HepG2 (cell line): ENCODE measurements at regions not wholly inside any gene's neighbourhood (a gene's known extent, or its start where the extent isn't known, plus 50 kb on each side); places are given as distances from the start of the nearest gene placed in this dataset.

Experiments used
- ARNTL ChIP-seq: sonication (generic); formaldehyde crosslinking; IDR thresholded peaks from 2 replicates; pipeline ENCODE4 v1.4.0; 2020; ENCODE audit warnings: mild to moderate bottlenecking, missing genetic modification reagents
- ELF1 ChIP-seq: sonication (generic); formaldehyde crosslinking; IDR thresholded peaks from 2 replicates; pipeline ENCODE4 v1.4.0; 2020; ENCODE audit warnings: missing genetic modification reagents
- HMG20A ChIP-seq: IDR thresholded peaks from 2 replicates; pipeline ENCODE4 v1.6.1; 2016; ENCODE audit warnings: borderline replicate concordance
- ISL2 ChIP-seq: sonication (generic); formaldehyde crosslinking; IDR thresholded peaks from 2 replicates; pipeline ENCODE4 v1.5.0; 2020; ENCODE audit warnings: missing genetic modification reagents
- KDM3A ChIP-seq: IDR thresholded peaks from 2 replicates; pipeline ENCODE4 v1.6.1; 2018; ENCODE audit warnings: low read depth, missing compliant biosample characterization
- MED1 ChIP-seq: sonication (generic); formaldehyde crosslinking; IDR thresholded peaks from 2 replicates; pipeline ENCODE4 v1.4.0; 2020; ENCODE audit warnings: missing genetic modification reagents
- NFYB ChIP-seq: sonication (generic); formaldehyde crosslinking; IDR thresholded peaks from 2 replicates; pipeline ENCODE4 v1.4.0; 2020; ENCODE audit warnings: missing genetic modification reagents
- NR2F2 ChIP-seq: IDR thresholded peaks from 2 replicates; pipeline ENCODE4 v1.6.1; 2012; ENCODE audit warnings: low read depth, inconsistent platforms, borderline replicate concordance
- RBFOX2 ChIP-seq: fragments of 200-400 bp; formaldehyde crosslinking; IDR thresholded peaks from 2 replicates; pipeline ENCODE4 v1.6.1; 2017; ENCODE audit warnings: low read depth, mild to moderate bottlenecking, low read length
- SALL1 ChIP-seq: sonication (generic); formaldehyde crosslinking; IDR thresholded peaks from 2 replicates; pipeline ENCODE4 v1.8.0; 2022; ENCODE audit warnings: mild to moderate bottlenecking, missing genetic modification reagents
- ZBTB38 ChIP-seq: sonication (generic); formaldehyde crosslinking; IDR thresholded peaks from 2 replicates; pipeline ENCODE4 v1.5.1; 2020; ENCODE audit warnings: mild to moderate bottlenecking, missing genetic modification reagents
- ZBTB7A ChIP-seq: sonication (generic); formaldehyde crosslinking; IDR thresholded peaks from 2 replicates; pipeline ENCODE4 v1.8.0; 2022; ENCODE audit warnings: mild to moderate bottlenecking, missing genetic modification reagents
- ZFP1 ChIP-seq: IDR thresholded peaks from 2 replicates; pipeline ENCODE4 v1.6.1; 2016
- ZFP36L1 ChIP-seq: sonication (generic); formaldehyde crosslinking; IDR thresholded peaks from 2 replicates; pipeline ENCODE4 v1.8.0; 2022; ENCODE audit warnings: mild to moderate bottlenecking, missing genetic modification reagents, moderate library complexity
- ZMAT3 ChIP-seq: sonication (generic); formaldehyde crosslinking; conservative IDR thresholded peaks from 2 replicates; pipeline ENCODE4 v1.7.0; 2021; ENCODE audit warnings: missing genetic modification reagents
- ZNF496 ChIP-seq: sonication (generic); formaldehyde crosslinking; IDR thresholded peaks from 2 replicates; pipeline ENCODE4 v1.8.1; 2023; ENCODE audit warnings: mild to moderate bottlenecking, moderate library complexity, missing genetic modification reagents; ENCODE audit not compliant: insufficient replicate concordance
- ZNF788 ChIP-seq: sonication (generic); formaldehyde crosslinking; IDR thresholded peaks from 2 replicates; pipeline ENCODE4 v1.5.0; 2020; ENCODE audit warnings: mild to moderate bottlenecking, missing genetic modification reagents, borderline replicate concordance
- ZNF816 ChIP-seq: sonication (generic); formaldehyde crosslinking; IDR thresholded peaks from 2 replicates; pipeline ENCODE4 v1.8.0; 2022; ENCODE audit warnings: missing genetic modification reagents, mild to moderate bottlenecking, borderline replicate concordance
- ZNF879 ChIP-seq: sonication (generic); formaldehyde crosslinking; IDR thresholded peaks from 2 replicates; pipeline ENCODE4 v1.8.1; 2023; ENCODE audit warnings: missing genetic modification reagents
- TF ChIP-seq, protein P1 (sequence below): IDR thresholded peaks from 2 replicates; pipeline ENCODE4 v1.6.1; 2018; ENCODE audit warnings: missing genetic modification reagents, mild to moderate bottlenecking, missing compliant biosample characterization
- TF ChIP-seq, protein P2 (sequence below): IDR thresholded peaks from 2 replicates; pipeline ENCODE4 v1.4.0; 2020; ENCODE audit warnings: mild to moderate bottlenecking, missing genetic modification reagents
- TF ChIP-seq, protein P3 (sequence below): sonication (generic); formaldehyde crosslinking; IDR thresholded peaks from 2 replicates; pipeline ENCODE4 v1.8.0; 2022; ENCODE audit warnings: mild to moderate bottlenecking, missing genetic modification reagents, borderline replicate concordance
- TF ChIP-seq, protein P4 (sequence below): sonication (generic); formaldehyde crosslinking; IDR thresholded peaks from 2 replicates; pipeline ENCODE4 v1.8.0; 2022; ENCODE audit warnings: mild to moderate bottlenecking, missing genetic modification reagents; ENCODE audit not compliant: insufficient replicate concordance

DNA sequence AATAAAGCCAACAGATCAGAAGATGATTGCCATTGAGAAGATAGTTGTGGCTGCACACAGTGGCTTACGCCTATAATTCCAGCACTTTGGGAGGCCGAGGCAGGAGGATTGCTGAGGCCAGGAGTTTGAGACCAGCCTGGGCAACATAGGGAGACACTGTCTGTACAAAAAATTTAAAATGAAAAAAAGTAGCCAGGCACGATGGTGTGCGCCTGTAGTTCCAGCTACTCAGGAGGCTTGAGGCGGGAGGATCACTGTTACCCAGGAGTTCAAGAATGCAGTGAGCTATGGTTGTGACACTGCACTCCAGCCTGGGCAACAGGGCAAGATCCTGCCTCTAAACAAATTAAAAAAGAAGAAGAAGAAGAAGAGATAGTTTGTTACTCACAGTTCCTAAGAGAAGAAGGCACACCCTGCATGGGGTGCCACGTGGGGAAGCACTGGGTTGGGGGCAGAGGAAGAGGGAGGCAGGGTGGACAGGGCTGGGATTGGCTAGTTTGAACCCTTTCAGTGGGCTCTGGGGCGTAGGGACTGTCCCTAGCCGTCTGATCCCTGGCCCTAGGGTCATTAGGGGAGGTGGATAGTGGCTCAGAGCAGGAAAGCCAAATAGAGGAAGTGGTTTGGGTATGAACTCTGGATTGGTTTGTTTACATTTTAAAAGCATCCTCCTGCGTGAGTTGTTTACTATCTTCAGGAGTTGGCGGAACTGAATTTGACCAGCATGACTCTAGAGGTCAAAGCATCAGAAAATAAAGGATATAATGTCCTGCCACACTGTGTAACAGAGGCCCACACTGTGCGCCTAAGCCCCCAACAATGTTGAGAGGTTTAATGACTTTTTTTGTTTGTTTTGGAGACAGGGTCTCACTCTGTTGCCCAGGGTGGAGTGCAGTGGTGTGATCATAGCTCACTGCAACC, 60.5 kb upstream of the MEDAG start (continued):
- TF ChIP-seq, protein P1, sequence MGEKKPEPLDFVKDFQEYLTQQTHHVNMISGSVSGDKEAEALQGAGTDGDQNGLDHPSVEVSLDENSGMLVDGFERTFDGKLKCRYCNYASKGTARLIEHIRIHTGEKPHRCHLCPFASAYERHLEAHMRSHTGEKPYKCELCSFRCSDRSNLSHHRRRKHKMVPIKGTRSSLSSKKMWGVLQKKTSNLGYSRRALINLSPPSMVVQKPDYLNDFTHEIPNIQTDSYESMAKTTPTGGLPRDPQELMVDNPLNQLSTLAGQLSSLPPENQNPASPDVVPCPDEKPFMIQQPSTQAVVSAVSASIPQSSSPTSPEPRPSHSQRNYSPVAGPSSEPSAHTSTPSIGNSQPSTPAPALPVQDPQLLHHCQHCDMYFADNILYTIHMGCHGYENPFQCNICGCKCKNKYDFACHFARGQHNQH (CRISPR knock-in tag), result peak; percentile 47
- TF ChIP-seq ZNF788 (CRISPR knock-in tag), result peak; percentile 56; the same call in 1 of the 2 replicates
- TF ChIP-seq SALL1 (CRISPR knock-in tag), result peak; percentile 81
- TF ChIP-seq, protein P2, sequence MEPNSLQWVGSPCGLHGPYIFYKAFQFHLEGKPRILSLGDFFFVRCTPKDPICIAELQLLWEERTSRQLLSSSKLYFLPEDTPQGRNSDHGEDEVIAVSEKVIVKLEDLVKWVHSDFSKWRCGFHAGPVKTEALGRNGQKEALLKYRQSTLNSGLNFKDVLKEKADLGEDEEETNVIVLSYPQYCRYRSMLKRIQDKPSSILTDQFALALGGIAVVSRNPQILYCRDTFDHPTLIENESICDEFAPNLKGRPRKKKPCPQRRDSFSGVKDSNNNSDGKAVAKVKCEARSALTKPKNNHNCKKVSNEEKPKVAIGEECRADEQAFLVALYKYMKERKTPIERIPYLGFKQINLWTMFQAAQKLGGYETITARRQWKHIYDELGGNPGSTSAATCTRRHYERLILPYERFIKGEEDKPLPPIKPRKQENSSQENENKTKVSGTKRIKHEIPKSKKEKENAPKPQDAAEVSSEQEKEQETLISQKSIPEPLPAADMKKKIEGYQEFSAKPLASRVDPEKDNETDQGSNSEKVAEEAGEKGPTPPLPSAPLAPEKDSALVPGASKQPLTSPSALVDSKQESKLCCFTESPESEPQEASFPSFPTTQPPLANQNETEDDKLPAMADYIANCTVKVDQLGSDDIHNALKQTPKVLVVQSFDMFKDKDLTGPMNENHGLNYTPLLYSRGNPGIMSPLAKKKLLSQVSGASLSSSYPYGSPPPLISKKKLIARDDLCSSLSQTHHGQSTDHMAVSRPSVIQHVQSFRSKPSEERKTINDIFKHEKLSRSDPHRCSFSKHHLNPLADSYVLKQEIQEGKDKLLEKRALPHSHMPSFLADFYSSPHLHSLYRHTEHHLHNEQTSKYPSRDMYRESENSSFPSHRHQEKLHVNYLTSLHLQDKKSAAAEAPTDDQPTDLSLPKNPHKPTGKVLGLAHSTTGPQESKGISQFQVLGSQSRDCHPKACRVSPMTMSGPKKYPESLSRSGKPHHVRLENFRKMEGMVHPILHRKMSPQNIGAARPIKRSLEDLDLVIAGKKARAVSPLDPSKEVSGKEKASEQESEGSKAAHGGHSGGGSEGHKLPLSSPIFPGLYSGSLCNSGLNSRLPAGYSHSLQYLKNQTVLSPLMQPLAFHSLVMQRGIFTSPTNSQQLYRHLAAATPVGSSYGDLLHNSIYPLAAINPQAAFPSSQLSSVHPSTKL (CRISPR knock-in tag), result peak; percentile 86
- TF ChIP-seq, protein P3, sequence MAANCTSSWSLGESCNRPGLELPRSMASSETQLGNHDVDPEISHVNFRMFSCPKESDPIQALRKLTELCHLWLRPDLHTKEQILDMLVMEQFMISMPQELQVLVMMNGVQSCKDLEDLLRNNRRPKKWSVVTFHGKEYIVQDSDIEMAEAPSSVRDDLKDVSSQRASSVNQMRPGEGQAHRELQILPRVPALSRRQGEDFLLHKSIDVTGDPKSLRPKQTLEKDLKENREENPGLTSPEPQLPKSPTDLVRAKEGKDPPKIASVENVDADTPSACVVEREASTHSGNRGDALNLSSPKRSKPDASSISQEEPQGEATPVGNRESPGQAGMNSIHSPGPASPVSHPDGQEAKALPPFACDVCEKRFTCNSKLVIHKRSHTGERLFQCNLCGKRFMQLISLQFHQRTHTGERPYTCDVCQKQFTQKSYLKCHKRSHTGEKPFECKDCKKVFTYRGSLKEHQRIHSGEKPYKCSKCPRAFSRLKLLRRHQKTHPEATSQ, result no peak
- no peak for TF ChIP-seq ZNF879 (CRISPR knock-in tag)
- peak; percentile 87 for TF ChIP-seq HMG20A (CRISPR knock-in tag)
- TF ChIP-seq, protein P4, sequence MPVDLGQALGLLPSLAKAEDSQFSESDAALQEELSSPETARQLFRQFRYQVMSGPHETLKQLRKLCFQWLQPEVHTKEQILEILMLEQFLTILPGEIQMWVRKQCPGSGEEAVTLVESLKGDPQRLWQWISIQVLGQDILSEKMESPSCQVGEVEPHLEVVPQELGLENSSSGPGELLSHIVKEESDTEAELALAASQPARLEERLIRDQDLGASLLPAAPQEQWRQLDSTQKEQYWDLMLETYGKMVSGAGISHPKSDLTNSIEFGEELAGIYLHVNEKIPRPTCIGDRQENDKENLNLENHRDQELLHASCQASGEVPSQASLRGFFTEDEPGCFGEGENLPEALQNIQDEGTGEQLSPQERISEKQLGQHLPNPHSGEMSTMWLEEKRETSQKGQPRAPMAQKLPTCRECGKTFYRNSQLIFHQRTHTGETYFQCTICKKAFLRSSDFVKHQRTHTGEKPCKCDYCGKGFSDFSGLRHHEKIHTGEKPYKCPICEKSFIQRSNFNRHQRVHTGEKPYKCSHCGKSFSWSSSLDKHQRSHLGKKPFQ (CRISPR knock-in tag), result peak; percentile 53
- TF ChIP-seq NR2F2, result peak; percentile 95
- 0 out of 2 replicates have a peak, but pooled peaks have one; percentile 25 for TF ChIP-seq ZBTB38 (CRISPR knock-in tag)
- 0 out of 2 replicates have a peak, but pooled peaks have one; percentile 4 for TF ChIP-seq ZFP1 (CRISPR knock-in tag)
- TF ChIP-seq ARNTL, result peak; percentile 98
- TF ChIP-seq ZBTB7A (CRISPR knock-in tag), result peak; percentile 73; the same call in 1 of the 2 replicates
- no peak for TF ChIP-seq RBFOX2
- TF ChIP-seq ISL2 (CRISPR knock-in tag), result peak; percentile 89
- peak; percentile 67 for TF ChIP-seq ELF1
- TF ChIP-seq MED1 (CRISPR knock-in tag), result peak; percentile 91
- peak; percentile 19; the same call in 1 of the 2 replicates for TF ChIP-seq ZFP36L1 (CRISPR knock-in tag)
- no peak for TF ChIP-seq KDM3A (CRISPR knock-in tag)
- peak; percentile 64; the same call in 1 of the 2 replicates for TF ChIP-seq ZNF816
- TF ChIP-seq ZNF496 (CRISPR knock-in tag), result no peak
- peak; percentile 54; the same call in 1 of the 2 replicates for TF ChIP-seq ZMAT3 (CRISPR knock-in tag)
- TF ChIP-seq NFYB (CRISPR knock-in tag), result peak; percentile 61; the same call in 1 of the 2 replicates
